HG03575 (cell line): ENCODE measurements at regions not wholly inside any gene's neighbourhood (a gene's known extent, or its start where the extent isn't known, plus 50 kb on each side); places are given as distances from the start of the nearest gene placed in this dataset.
"Not testable (repeated sequence)": the region's sequence is repeated elsewhere in the genome, so short reads cannot be mapped to it uniquely, and the experiment has no call there.

ENCODE experiments used
- ATAC-seq: cut with Tn5 transposase; IDR thresholded peaks from one replicate; pipeline ENCODE4 v1.9.1; 2021; ENCODE audit not compliant: unreplicated experiment, insufficient number of reproducible peaks, low FRiP score; ENCODE audit errors: extremely low read depth

GRCh38 chr4:125762537-125762936 is 447.8 kb downstream of the FAT4 start:
- no peak for ATAC-seq

- no peak for ATAC-seq
Observed at GRCh38 chr4:125765941-125766340, 451.2 kb downstream of the FAT4 start.

- no peak for ATAC-seq
Observed at GRCh38 chr4:125770814-125771398, 456.2 kb downstream of the FAT4 start.

- ATAC-seq, result no peak
Observed at GRCh38 chr4:125772680-125773079, 457.9 kb downstream of the FAT4 start.

GRCh38 chr4:125773502-125773901 is 458.7 kb downstream of the FAT4 start:
- no peak for ATAC-seq

- no peak for ATAC-seq
Observed at GRCh38 chr4:125773931-125774330, 459.2 kb downstream of the FAT4 start.

- ATAC-seq, result no peak
Observed at GRCh38 chr4:125776146-125776545, 461.4 kb downstream of the FAT4 start.

- no peak for ATAC-seq
Observed at GRCh38 chr4:125780164-125780563, 465.4 kb downstream of the FAT4 start.

GRCh38 chr4:125780747-125781146 is 466.0 kb downstream of the FAT4 start:
- ATAC-seq, result no peak

GRCh38 chr4:125781651-125782050 is 466.9 kb downstream of the FAT4 start:
- no peak for ATAC-seq

- ATAC-seq, result no peak
Observed at GRCh38 chr4:125784741-125785140, 470.0 kb downstream of the FAT4 start.

- no peak for ATAC-seq
Observed at GRCh38 chr4:125787707-125788106, 473.0 kb downstream of the FAT4 start.

GRCh38 chr4:125789023-125789422 is 474.3 kb downstream of the FAT4 start:
- no peak for ATAC-seq

- no peak for ATAC-seq
Observed at GRCh38 chr4:125791896-125792295, 477.1 kb downstream of the FAT4 start.

GRCh38 chr4:125794989-125795388 is 480.2 kb downstream of the FAT4 start:
- no peak for ATAC-seq

- ATAC-seq, result no peak
Observed at GRCh38 chr4:125796138-125796537, 481.4 kb downstream of the FAT4 start.

- not testable (repeated sequence) for ATAC-seq
Observed at GRCh38 chr4:125797621-125798020, 482.9 kb downstream of the FAT4 start.

- no peak for ATAC-seq
Observed at GRCh38 chr4:125801373-125801772, 486.6 kb downstream of the FAT4 start.

GRCh38 chr4:125801924-125802323 is 487.2 kb downstream of the FAT4 start:
- ATAC-seq, result no peak

- no peak for ATAC-seq
Observed at GRCh38 chr4:125808022-125808421, 493.3 kb downstream of the FAT4 start.

- ATAC-seq, result no peak
Observed at GRCh38 chr4:125808570-125808969, 493.8 kb downstream of the FAT4 start.
